ENCODE measurements at regions not wholly inside any gene's neighbourhood (a gene's known extent, or its start where the extent isn't known, plus 50 kb on each side); places are given as distances from the start of the nearest gene placed in this dataset.

GRCh38 chr2:142463047-142463446 lies 332.2 kb upstream of the LRP1B start:
- Histone ChIP-seq H3K27me3 (ENCODE audit: control insufficient read depth, insufficient read depth, low read length) (no peaks in the 10 kb centered on the region), H3K36me3 (ENCODE audit: control insufficient read depth, insufficient read depth, low read length) (no peaks in the 10 kb centered on the region), H3K9me3 (ENCODE audit: control insufficient read depth in 2 of 2, low read length in 2 of 2) (peaks cover 0 to 5% of the 10 kb centered on the region in 2 experiments), H3K27ac (ENCODE audit: insufficient read depth, low read length, poor library complexity, severe bottlenecking) (no peak overlapping the region), H3K4me3 (ENCODE audit: low read depth, low read length) (no peak overlapping the region), H3K4me1 (ENCODE audit: control insufficient read depth, insufficient read depth, low read length, poor library complexity, severe bottlenecking) (no peaks in the 10 kb centered on the region)
- no peaks in the 10 kb centered on the region for H3K27me3 Mint-ChIP-seq
- ATAC-seq (ENCODE audit: low read depth in 2 of 2): no peak
- peaks cover 2 to 8% (median 5%) of the 10 kb centered on the region in 7 donors for H3K9me3 Mint-ChIP-seq
- no peak overlapping the region for H3K4me3 Mint-ChIP-seq
- H3K4me1 Mint-ChIP-seq: no peaks in the 10 kb centered on the region
- DNase-seq: no peak
- no peaks in the 10 kb centered on the region for H3K36me3 Mint-ChIP-seq
- no peak overlapping the region for H3K27ac Mint-ChIP-seq

DNA sequence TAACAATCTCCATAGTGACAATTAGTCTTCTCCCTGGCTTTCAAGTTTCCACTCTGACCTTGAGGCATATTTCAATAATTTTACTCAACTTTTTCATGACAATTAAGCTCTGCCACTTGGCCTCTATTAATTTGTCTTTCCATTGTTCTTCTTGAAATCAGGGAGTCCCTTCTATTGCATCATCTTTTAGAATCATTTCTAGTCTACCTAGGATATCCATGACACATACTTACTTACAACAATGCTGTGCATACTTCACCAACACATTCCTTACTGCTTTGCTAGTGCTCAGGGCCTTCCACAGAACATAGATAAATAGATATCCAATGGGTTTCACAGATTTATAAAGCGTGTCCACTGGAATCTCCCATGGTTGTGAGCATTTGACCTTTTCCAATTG lies 331.5 kb upstream of the LRP1B start:
- no peaks in the 10 kb centered on the region for H3K4me1 ChIP-seq (ENCODE audit: control insufficient read depth, insufficient read depth, low read length, poor library complexity, severe bottlenecking)
- peaks cover 0 to 5% of the 10 kb centered on the region in 2 experiments for H3K9me3 ChIP-seq (ENCODE audit: control insufficient read depth in 2 of 2, low read length in 2 of 2)
- H3K27me3 ChIP-seq (ENCODE audit: control insufficient read depth, insufficient read depth, low read length): no peaks in the 10 kb centered on the region
- Mint-ChIP-seq H3K27ac (no peak overlapping the region), H3K27me3 (no peaks in the 10 kb centered on the region), H3K4me3 (no peak overlapping the region), H3K9me3 (peaks cover 3 to 12% (median 5%) of the 10 kb centered on the region in 7 donors), H3K4me1 (no peaks in the 10 kb centered on the region), H3K36me3 (no peaks in the 10 kb centered on the region)
- H3K36me3 ChIP-seq (ENCODE audit: control insufficient read depth, insufficient read depth, low read length): no peaks in the 10 kb centered on the region
- no peak for DNase-seq
- no peak overlapping the region for H3K27ac ChIP-seq (ENCODE audit: insufficient read depth, low read length, poor library complexity, severe bottlenecking)
- no peak overlapping the region for H3K4me3 ChIP-seq (ENCODE audit: low read depth, low read length)
- ATAC-seq (ENCODE audit: low read depth in 2 of 2): no peak

GRCh38 chr2:142445551-142446072 lies 314.8 kb upstream of the LRP1B start:
- Mint-ChIP-seq H3K4me3 (no peak overlapping the region), H3K9me3 (peaks cover 0 to 7% (median 2%) of the 10 kb centered on the region in 7 donors), H3K27me3 (no peaks in the 10 kb centered on the region), H3K27ac (no peak overlapping the region), H3K4me1 (no peaks in the 10 kb centered on the region), H3K36me3 (no peaks in the 10 kb centered on the region)
- no peak overlapping the region for H3K4me3 ChIP-seq (ENCODE audit: low read depth, low read length)
- no peaks in the 10 kb centered on the region for H3K9me3 ChIP-seq (ENCODE audit: control insufficient read depth in 2 of 2, low read length in 2 of 2)
- H3K4me1 ChIP-seq (ENCODE audit: control insufficient read depth, insufficient read depth, low read length, poor library complexity, severe bottlenecking): no peaks in the 10 kb centered on the region
- H3K27ac ChIP-seq (ENCODE audit: insufficient read depth, low read length, poor library complexity, severe bottlenecking): no peak overlapping the region
- ATAC-seq (ENCODE audit: low read depth in 2 of 2): no peak
- no peak for DNase-seq
- no peaks in the 10 kb centered on the region for H3K36me3 ChIP-seq (ENCODE audit: control insufficient read depth, insufficient read depth, low read length)
- no peaks in the 10 kb centered on the region for H3K27me3 ChIP-seq (ENCODE audit: control insufficient read depth, insufficient read depth, low read length)

DNA sequence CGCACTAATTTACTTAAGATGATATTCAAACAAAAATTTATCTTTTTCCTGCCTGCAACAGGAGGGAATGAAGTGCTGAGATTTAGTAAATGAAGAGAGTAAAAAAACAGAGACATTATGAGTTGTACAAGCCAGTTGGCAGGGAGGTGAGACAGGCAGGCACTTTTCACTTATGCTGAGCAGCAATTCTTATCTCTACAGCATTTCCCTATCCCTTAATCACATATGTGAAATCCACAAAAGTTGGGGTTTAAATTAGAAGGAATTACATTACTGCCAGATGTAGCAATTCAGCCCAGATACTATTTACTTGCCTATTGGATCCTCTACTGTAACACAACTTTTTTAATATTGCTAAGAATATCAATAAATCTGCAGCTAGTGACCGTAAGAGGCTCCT lies 314.2 kb upstream of the LRP1B start:
- Mint-ChIP-seq H3K9me3 (peaks cover 0 to 7% (median 2%) of the 10 kb centered on the region in 7 donors), H3K36me3 (no peaks in the 10 kb centered on the region), H3K4me3 (no peak overlapping the region), H3K27me3 (no peaks in the 10 kb centered on the region), H3K27ac (no peak overlapping the region), H3K4me1 (no peaks in the 10 kb centered on the region)
- Histone ChIP-seq H3K27me3 (ENCODE audit: control insufficient read depth, insufficient read depth, low read length) (no peaks in the 10 kb centered on the region), H3K27ac (ENCODE audit: insufficient read depth, low read length, poor library complexity, severe bottlenecking) (no peak overlapping the region), H3K36me3 (ENCODE audit: control insufficient read depth, insufficient read depth, low read length) (no peaks in the 10 kb centered on the region), H3K4me1 (ENCODE audit: control insufficient read depth, insufficient read depth, low read length, poor library complexity, severe bottlenecking) (no peaks in the 10 kb centered on the region), H3K9me3 (ENCODE audit: control insufficient read depth in 2 of 2, low read length in 2 of 2) (no peaks in the 10 kb centered on the region), H3K4me3 (ENCODE audit: low read depth, low read length) (no peak overlapping the region)
- no peak for ATAC-seq (ENCODE audit: low read depth in 2 of 2)
- DNase-seq: no peak

- ATAC-seq (ENCODE audit: low read depth in 2 of 2) (no peak), DNase-seq (no peak)
- H3K27me3 Mint-ChIP-seq: no peaks in the 10 kb centered on the region
- no peaks in the 10 kb centered on the region for H3K4me1 Mint-ChIP-seq
- H3K4me3 Mint-ChIP-seq: no peak overlapping the region
- H3K9me3 Mint-ChIP-seq: peaks cover 0 to 7% (median 3%) of the 10 kb centered on the region in 7 donors
- H3K4me3 ChIP-seq (ENCODE audit: low read depth, low read length): no peak overlapping the region
- H3K36me3 ChIP-seq (ENCODE audit: control insufficient read depth, insufficient read depth, low read length): no peaks in the 10 kb centered on the region
- H3K27ac Mint-ChIP-seq: no peak overlapping the region
- H3K4me1 ChIP-seq (ENCODE audit: control insufficient read depth, insufficient read depth, low read length, poor library complexity, severe bottlenecking): no peaks in the 10 kb centered on the region
- no peak overlapping the region for H3K27ac ChIP-seq (ENCODE audit: insufficient read depth, low read length, poor library complexity, severe bottlenecking)
- H3K27me3 ChIP-seq (ENCODE audit: control insufficient read depth, insufficient read depth, low read length): no peaks in the 10 kb centered on the region
- no peaks in the 10 kb centered on the region for H3K9me3 ChIP-seq (ENCODE audit: control insufficient read depth in 2 of 2, low read length in 2 of 2)
- H3K36me3 Mint-ChIP-seq: no peaks in the 10 kb centered on the region
Observed at GRCh38 chr2:142435847-142436246, 305.0 kb upstream of the LRP1B start.

DNA sequence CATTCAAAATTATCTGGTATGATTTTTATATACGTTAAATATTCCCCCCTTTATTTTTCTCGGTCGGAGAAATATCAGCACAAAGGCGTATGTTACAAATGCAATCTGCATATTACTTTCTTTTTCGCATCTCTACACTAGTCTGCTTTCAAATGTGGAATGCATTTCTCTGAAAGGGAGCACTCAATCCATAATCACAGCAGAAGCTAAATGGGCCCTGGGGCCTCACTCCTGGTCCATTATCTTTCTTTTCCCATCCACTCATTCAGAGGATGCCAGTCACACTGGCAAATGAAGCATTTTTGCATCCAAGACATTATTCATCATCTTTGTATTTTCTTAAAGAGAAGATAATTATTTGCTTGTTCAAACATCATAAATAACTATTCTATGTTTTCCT lies 295.2 kb upstream of the LRP1B start:
- ATAC-seq (ENCODE audit: low read depth in 2 of 2): no peak
- Histone ChIP-seq H3K4me3 (ENCODE audit: low read depth, low read length) (no peak overlapping the region), H3K9me3 (ENCODE audit: control insufficient read depth in 2 of 2, low read length in 2 of 2) (no peaks in the 10 kb centered on the region), H3K27ac (ENCODE audit: insufficient read depth, low read length, poor library complexity, severe bottlenecking) (no peak overlapping the region), H3K4me1 (ENCODE audit: control insufficient read depth, insufficient read depth, low read length, poor library complexity, severe bottlenecking) (no peaks in the 10 kb centered on the region), H3K36me3 (ENCODE audit: control insufficient read depth, insufficient read depth, low read length) (no peaks in the 10 kb centered on the region), H3K27me3 (ENCODE audit: control insufficient read depth, insufficient read depth, low read length) (no peaks in the 10 kb centered on the region)
- Mint-ChIP-seq H3K9me3 (peaks cover 0 to 12% (median 6%) of the 10 kb centered on the region in 7 donors), H3K27me3 (no peaks in the 10 kb centered on the region), H3K4me3 (no peak overlapping the region), H3K36me3 (no peaks in the 10 kb centered on the region), H3K4me1 (no peaks in the 10 kb centered on the region), H3K27ac (no peak overlapping the region)
- DNase-seq: no peak

- peaks cover 0 to 17% (median 6%) of the 10 kb centered on the region in 7 donors for H3K9me3 Mint-ChIP-seq
- DNase-seq: no peak
- ATAC-seq (ENCODE audit: low read depth in 2 of 2): no peak
- no peak overlapping the region for H3K4me3 ChIP-seq (ENCODE audit: low read depth, low read length)
- no peak overlapping the region for H3K4me3 Mint-ChIP-seq
- H3K4me1 ChIP-seq (ENCODE audit: control insufficient read depth, insufficient read depth, low read length, poor library complexity, severe bottlenecking): no peaks in the 10 kb centered on the region
- no peaks in the 10 kb centered on the region for H3K27me3 Mint-ChIP-seq
- no peaks in the 10 kb centered on the region for H3K27me3 ChIP-seq (ENCODE audit: control insufficient read depth, insufficient read depth, low read length)
- H3K27ac ChIP-seq (ENCODE audit: insufficient read depth, low read length, poor library complexity, severe bottlenecking): no peak overlapping the region
- H3K27ac Mint-ChIP-seq: no peak overlapping the region
- H3K36me3 ChIP-seq (ENCODE audit: control insufficient read depth, insufficient read depth, low read length): no peaks in the 10 kb centered on the region
- H3K9me3 ChIP-seq (ENCODE audit: control insufficient read depth in 2 of 2, low read length in 2 of 2): no peaks in the 10 kb centered on the region
- H3K4me1 Mint-ChIP-seq: no peaks in the 10 kb centered on the region
- H3K36me3 Mint-ChIP-seq: no peaks in the 10 kb centered on the region
Observed at GRCh38 chr2:142425551-142425950, 294.7 kb upstream of the LRP1B start.

- ATAC-seq (ENCODE audit: low read depth in 2 of 2): no peak
- peaks cover 0 to 21% (median 8%) of the 10 kb centered on the region in 7 donors for H3K9me3 Mint-ChIP-seq
Observed at GRCh38 chr2:142423603-142424002, 292.8 kb upstream of the LRP1B start.

More at GRCh38 chr2:142423603-142424002, 292.8 kb upstream of the LRP1B start:
- H3K27ac Mint-ChIP-seq: no peak overlapping the region
- no peaks in the 10 kb centered on the region for H3K36me3 Mint-ChIP-seq
- no peaks in the 10 kb centered on the region for H3K4me1 ChIP-seq (ENCODE audit: control insufficient read depth, insufficient read depth, low read length, poor library complexity, severe bottlenecking)
- no peak for DNase-seq
- no peaks in the 10 kb centered on the region for H3K27me3 ChIP-seq (ENCODE audit: control insufficient read depth, insufficient read depth, low read length)
- H3K4me3 ChIP-seq (ENCODE audit: low read depth, low read length): no peak overlapping the region
- H3K4me1 Mint-ChIP-seq: no peaks in the 10 kb centered on the region
- H3K27ac ChIP-seq (ENCODE audit: insufficient read depth, low read length, poor library complexity, severe bottlenecking): no peak overlapping the region
- H3K36me3 ChIP-seq (ENCODE audit: control insufficient read depth, insufficient read depth, low read length): no peaks in the 10 kb centered on the region
- no peaks in the 10 kb centered on the region for H3K9me3 ChIP-seq (ENCODE audit: control insufficient read depth in 2 of 2, low read length in 2 of 2)
- no peaks in the 10 kb centered on the region for H3K27me3 Mint-ChIP-seq
- no peak overlapping the region for H3K4me3 Mint-ChIP-seq

Data from CD4-positive, CD25-positive, alpha-beta regulatory T cell (primary cell).